SKM-1 (cell line): ENCODE measurements at regions not wholly inside any gene's neighbourhood (a gene's known extent, or its start where the extent isn't known, plus 50 kb on each side); places are given as distances from the start of the nearest gene placed in this dataset.
"Not testable (repeated sequence)": the region's sequence is repeated elsewhere in the genome, so short reads cannot be mapped to it uniquely, and the experiment has no call there.

Experiments
- DNase-seq: peaks from one replicate; lab custom pipeline; 2025; ENCODE audit not compliant: unreplicated experiment; lab: John Stamatoyannopoulos, UW

DNA sequence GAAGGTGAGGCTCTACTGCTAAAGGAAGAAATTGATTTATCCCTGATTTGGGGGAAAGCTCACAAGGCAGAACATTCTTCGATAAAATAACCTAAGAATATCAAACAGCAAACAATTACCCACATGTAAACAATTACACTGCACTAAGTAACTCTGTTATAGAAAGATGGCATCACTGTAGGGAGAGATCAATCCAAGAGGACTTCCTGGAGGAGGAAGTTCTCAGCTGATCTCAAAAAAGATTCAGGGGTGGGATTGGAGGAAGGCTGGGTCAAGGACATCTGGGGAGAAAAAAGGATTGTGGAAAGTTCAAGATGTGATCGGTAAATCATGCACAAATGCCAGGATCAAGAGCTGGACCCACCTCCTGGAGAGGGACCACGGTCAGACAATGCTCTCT is 361.0 kb upstream of the SULF2 start:
- no peak for DNase-seq

DNA sequence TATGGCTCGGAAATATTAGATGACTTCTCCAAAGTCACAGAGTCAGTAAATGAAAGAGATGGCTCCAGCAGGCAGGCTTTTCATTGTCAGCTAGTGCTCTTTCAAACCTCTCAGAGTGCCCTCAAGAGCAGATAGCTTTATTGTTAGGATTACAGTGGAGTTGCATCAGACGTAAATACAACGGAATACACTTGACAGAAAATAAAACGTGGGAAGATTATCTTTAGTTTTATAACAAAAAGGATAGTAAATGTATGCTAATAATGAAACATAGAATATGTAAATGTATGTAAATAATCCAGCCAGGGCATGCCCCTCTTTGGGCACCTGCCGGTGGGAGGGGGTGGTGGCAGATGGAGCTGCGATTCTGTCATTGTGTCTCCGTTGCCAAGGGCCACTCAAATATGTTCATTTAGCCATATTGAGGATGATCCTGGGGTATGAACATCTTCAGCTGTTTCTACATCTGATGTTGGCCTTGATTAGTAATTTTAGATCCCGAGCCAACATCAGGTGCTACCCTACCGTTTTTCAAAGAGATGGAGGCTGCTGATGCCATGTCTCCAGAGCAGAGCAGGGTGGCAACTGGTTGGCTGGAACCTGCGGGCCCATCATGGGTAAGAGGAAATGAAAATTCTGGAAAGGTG is 358.3 kb upstream of the SULF2 start:
- DNase-seq = no peak

DNA sequence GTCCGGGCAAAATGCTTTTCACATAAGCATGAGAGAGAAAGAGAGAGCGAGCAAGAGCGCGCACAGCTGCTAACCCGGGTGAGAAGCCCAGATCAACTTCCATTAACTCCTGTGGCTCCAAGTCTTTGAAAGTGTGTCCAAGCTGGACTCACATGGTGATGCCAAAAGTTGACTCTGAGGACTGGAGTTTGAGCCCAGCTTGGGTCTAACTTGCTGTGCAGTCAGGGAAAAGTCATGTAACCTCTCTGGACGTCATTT is 357.2 kb upstream of the SULF2 start:
- DNase-seq = no peak

DNA sequence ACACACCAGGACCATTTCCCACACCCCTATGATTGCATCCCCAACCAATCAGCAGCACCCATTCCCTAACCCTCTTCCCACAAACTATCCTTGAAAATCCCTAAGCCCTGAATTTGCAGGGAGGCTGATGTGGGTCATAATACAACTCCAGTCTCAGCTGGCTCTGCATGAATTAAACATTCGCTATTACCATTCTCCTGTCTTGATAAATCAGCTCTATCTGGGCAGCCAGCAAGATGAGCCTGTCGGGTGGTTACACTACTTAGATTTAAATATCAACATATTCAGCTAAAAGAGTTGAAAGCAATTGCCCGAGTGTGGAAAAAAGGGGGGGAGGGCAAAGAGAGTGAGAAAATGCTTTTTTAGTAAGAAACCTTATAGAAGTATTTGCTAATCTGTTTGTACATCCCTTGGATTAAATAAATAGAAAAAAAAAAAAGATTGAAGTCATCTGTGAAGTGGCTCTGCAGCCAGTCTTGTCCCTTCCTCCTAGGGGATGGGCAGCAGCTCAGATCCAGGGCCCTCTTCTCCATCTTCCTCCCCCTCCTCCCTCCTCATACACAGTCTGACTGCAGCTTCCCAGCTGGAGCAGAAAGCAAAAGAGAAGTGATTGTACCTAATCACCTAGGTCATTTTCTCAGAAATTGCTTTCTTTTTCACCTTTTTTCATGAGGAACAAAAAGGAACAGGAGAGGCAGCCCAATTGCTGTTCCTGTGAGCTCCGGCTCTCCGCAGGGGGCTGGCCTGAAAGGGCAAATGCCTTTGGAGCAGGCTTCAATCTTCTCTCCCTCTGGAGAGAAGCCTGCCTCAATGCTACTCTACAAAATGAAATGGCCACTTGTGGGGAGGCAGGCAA is 356.6 kb upstream of the SULF2 start:
- no peak for DNase-seq

DNA sequence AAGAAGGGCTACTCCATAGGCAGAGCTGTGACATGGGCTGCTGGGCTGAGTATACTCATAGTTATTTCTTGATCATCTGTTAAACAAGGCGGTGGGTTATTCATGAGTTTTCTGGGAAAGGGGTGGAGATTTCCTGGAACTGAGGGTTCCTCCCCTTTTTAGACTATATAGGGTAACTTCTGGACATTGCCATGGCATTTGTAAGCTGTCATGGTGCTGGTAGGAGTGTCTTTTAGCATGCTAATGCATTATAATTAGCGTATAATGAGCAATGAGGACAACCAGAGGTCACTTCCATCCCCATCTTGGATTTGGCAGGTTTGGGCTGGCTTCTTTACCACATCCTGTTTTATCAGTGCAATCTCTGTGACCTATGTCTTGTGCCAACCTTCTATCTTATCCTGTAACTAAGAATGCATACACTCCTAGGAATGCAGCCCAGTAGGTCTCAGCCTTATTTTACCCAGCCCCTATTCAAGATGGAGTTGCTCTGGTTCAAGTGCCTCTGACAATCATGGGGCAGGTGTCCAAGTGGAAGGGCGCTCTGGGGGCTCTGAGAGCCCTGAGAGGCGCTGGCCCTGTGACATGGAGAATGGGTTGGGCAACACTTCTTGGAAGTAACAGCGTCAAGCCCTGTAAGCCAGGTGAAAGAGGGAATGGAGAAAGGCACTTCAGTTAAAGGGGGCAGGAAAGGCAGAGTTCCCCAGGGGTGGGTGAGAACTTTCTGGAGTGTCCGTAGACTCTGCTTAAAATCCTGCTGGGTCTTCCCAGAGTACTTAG is 354.2 kb upstream of the SULF2 start:
- no peak for DNase-seq

DNA sequence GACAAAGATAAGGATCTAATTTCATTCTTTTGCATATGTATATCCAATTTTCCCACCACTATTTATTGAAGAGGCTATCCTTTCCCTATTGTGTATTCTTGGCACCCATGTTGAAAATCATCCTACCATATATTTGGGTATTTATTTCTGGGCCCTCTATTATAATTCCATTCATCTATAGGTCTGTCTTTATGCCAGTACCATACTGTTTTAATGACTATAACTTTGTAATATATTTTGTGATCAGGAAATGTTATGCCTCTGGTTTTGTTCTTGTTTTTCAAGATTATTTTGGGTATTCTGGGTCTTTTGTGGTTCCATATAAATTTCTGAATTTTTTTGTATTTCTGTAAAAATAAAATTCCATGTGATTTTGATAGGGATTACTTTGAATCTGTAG is 347.6 kb upstream of the SULF2 start:
- no peak for DNase-seq

DNA sequence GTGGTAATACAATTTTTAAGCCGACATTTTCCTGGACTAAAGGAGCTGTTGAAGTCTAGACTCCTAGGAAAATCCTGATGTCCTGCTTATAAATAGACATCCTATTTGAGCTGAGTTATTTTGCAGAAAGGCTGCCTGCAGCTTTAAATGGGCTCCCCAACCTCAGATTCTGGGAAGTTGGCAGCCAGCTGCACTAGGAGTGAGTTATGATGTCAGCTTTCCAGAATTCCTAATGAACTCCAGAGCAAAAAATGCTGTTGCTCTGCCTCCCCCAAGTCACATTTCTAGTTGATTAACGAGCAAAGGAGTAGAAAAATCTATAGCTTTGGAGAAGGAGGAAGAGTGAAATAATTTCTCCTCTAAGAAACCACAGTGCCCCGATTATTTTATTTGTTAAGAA is 346.3 kb upstream of the SULF2 start:
- no peak for DNase-seq

DNA sequence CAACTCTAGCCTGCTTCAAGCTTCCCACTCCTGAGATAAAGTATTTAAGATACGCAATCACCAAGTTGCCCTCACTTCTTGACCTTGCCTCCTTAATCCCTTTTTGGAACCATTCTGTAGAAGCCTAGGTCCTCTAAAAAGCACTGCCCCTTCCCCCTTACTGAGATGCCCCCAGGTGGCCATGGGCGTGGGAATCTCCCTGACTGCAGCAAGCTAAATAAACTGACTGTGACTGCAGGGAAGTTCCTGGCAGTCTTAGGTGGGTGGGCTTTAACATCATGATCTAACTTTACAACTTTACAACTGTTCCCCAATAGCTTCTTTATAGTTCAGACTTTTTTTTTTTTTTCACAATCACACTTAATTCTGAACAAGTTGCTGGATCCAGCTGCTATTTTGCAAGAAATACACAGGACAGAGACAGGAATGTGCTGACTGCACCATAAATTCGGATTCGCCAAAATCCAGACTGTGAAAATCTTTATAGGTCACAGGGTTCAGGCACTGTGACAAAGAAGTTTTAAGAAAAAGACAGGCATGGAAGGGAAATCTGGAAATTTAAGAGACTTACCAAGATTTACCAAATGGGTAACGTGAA is 344.2 kb upstream of the SULF2 start:
- no peak for DNase-seq

DNA sequence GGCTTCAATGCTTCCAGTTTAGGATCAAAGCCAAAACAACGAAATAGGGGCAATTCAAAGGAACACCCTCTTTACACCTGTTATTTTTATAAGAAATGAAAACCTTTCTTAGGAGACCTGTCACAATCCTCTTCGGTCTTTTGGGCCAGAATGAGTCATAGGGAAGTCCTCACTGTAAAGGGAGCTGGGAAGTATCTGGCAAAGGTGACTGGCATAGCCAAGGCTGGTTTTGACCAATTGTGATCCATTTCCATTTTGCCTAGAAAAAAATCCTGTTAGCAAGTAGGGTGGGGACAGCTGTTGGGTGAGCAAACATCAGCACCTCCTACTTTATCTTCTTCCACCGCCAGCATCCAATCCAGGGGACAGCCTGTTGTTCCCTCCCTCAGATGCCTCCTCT is 343.2 kb upstream of the SULF2 start:
- DNase-seq = no peak

DNA sequence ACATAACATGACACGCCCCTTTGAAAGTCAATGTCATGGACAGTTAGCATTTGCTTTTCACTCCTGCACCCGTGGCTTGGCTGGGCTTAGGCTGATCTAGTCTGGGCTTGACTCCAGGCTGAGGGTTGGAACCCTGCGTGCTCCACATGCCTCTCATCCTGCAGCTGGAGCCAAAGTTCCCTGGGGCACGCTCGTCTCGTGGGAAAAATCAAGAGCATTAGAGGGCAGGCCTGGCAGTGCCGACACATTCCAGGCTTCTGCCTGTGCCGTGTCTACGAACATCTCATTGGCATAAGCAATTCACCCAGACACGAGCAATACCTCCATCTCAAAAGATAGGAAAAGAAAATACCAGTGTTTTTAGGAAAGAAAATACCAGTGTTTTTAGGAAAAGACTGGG is 342.7 kb upstream of the SULF2 start:
- DNase-seq = not testable (repeated sequence)

DNA sequence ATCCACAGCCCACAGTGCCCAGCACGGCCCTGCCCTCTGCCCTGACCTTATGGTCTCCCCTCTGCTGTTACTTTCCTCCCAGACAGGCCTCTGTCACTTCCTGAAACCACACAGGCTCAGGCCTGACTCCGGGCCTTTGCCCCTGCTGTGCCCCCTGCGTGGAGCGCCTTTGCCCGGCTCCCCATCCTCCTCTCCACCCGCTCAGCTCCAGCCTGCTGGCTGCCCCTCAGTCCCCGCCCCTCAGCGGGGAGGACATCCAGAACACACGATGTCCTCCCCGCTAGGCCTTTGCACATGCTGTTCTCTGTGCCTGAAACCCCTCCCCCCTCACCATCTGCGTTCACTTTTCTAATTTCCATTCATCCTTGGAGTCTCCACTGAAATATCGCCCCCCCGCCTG is 341.9 kb upstream of the SULF2 start:
- DNase-seq = not testable (repeated sequence)

DNA sequence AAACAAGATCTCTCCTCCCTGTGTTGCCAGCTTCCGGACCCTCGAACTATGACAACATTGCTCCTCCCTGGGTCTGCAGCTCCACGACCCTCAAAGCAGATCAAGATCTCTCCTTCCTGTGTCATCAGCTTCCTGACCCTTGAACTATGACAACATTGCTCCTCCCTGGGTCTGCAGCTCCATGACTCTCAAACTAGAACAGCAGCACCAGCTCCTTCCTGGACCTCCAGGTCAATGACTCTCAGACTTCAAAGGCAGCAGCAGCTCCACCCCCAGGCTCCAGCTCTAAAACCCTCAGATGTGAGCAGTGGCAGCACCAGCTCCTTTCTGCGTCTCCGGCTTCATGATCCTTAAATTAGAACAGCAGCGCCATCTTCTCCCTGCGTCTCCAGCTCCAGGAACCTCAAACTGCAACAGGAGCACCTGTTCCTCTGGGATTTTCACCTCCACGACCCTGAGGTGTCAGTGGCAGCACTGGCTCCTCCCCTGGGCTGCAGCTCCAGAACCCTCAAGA is 341.0 kb upstream of the SULF2 start:
- no peak for DNase-seq

DNA sequence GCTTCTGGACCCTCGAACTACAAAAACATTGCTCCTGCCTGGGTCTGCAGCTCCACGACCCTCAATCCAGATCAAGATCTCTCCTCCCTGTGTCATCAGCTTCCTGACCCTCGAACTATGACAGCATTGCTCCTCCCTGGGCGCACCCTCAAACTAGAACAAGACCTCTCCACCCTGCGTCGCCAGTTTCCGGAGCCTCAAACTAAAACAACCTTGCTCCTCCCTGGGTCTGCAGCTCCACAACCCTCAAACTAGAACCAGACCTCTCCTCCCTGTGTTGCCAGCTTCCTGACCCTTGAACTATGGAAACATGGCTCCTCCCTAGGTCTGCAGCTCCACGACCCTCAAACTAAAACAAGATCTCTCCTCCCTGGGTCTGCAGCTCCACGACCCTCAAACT is 339.7 kb upstream of the SULF2 start:
- no peak for DNase-seq

DNA sequence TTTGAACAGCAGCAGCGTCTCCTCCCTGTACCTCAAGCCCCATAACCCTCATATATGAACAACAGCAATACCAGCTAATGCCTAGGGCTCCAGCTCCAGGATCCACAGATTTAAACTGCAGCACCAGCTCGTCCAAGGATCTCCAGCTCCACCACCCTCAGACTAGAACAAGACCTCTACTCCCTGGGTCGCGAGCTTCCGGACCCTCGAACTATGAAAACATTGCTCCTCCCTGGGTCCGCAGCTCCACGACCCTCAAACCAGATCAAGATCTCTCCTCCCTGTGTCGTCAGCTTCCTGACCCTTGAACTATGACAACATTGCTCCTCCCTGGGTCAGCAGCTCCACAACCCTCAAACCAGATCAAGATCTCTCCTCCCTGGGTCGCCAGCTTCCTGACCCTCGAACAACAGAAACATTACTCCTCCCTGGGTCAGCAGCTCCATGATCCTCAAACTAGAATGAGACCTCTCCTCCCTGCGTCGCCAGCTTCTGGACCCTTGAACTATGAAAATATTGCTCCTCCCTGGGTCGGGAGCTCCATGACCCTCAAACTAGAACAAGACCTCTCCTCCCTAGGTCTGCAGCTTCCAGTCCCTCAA is 339.0 kb upstream of the SULF2 start:
- DNase-seq = no peak

DNA sequence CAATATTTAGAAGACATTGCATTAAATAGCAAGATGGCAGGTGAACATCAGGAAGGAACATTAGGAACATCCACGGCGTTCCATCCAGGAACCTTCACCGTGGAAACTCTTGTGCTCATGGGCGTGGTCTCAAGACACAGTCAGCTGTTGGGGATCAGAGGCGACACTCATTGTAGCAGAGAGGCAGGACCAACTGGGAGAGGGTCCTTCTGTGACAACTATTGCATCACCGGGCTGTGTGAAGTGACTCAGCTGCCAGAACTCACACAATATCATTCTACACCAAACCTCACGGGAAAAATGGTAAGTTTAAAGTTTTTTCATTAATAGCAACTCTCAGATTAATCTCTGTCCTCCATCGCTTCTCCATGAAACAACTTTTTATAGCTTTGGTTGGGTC is 334.8 kb upstream of the SULF2 start:
- DNase-seq = no peak

DNA sequence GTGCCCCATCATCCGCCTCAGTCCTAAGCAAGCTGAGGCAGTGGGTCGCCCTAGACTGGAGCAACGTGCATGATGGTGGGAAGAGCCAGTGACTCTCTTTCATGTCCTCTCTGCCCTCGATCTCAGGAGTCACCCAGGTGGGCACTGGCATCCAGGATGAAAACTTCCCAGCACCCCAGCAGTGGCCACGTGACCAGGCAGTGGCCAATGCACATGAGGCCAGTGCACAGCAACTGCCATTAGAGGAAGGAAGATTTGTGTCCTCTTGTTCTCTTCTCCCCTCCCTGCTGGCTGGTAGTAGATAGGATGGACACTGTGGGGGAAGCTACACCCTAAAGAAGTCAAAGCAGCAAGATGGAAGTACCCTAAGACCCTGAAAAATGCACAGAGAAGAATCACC is 334.1 kb upstream of the SULF2 start:
- not testable (repeated sequence) for DNase-seq

DNA sequence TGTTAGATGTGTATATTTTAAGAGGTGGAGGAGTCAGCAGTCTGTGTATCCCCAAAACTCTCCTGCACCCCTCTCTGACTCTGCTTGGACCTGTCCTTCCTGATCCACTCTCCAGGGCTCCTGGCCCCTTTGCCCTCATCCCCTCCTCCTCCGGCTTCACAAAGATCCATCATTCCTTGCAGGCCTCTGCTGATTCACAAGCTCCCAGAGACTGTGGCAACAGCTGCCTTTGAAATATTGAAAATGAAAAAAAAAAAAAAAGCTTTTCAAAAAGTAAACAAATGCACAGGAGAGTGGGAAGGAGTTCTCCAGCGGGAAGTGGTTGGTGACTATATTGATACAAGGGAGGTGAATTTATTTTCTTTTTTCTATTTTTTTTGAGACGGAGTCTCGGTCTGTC is 330.2 kb upstream of the SULF2 start:
- DNase-seq = no peak

DNA sequence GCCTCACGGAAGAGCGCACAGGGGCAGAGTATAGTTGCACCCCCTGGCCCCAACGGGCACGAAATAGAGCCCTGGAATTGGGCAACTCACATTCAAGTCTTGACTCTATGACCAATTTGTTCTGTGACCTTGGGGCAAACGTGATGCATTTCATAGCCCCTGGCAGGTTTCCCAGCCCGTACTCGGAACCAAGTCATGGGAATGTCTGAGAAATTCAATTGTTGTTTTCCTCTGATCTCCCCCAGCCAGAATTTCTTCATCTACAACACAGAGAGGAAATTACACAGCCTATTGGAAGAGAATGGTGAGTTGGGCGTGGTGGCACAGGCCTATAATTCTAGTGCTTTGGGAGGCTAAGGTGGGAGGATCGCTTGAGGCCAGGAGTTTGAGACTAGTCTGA is 322.3 kb upstream of the SULF2 start:
- no peak for DNase-seq

DNA sequence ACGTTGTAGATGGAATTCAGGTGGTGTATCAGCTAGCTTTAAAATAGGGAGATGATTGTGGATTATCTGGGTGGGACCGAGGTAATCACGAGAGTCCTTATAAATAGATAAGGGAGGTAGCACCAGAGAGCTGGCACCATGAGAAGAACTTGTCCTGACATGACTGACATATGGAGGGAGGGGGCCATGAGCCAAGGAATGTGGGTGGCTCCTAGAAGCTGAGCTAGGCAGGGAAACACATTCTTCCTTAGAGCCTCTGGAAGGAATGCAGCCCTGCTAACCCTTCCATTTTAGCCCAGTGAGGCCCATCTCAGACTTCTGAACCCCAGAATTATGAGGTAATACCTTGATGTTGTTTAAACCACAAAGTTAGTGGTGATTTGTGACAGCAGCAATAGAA is 321.1 kb upstream of the SULF2 start:
- no peak for DNase-seq

DNA sequence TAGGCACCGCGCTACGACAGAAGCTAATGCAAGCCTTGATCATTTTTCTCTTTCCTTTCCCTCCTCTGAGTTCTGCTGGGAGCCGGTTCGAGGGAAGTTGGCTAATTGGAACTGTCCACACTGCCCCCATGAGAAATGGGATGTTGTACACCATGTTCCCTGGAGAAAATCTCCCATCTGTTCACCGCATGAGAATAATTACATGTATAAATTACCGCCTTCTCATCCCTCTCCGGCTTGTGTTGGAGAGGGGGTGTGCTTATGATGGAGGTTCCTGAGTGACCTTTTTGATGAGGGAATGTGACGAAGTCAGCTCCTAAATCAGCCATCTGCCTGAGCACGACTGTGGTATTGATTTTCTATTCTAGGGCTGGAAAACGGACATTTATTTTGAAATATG is 320.2 kb upstream of the SULF2 start:
- no peak for DNase-seq

DNA sequence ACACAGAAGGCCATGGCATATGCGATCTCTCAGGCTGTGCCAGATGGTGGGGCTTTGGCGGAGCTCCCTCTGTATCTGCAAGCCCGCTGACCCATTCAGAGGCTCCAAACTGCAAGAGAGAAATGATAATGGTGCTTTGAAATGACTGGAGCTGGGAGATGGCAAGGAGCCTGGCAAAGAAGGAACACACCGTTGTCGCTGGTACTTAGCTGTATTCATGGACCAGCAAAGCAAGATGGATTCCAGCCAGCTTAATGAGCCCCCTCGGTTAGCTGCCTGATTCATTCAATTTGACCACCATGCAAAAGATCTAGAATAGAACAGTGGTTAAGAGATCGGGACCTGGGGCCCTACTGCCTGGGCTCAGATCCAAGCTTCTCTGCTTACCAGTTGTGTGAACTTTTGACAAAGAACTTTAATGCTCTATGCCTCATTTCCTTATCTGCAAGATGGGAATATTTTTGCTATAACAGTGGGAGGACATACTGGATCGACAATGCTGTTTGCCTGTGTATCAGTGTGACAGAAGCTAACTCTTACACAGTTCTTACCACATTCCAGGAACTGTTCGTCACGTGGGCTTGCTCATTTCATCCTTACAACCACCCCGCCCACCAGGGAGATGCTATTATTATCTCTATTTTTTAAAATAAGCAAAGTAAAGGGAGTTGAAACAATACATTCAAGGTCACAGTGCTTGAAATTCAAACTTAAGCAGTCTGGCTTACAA is 317.8 kb upstream of the SULF2 start:
- DNase-seq = no peak
